ENCODE measurements at regions not wholly inside any gene's neighbourhood (a gene's known extent, or its start where the extent isn't known, plus 50 kb on each side); places are given as distances from the start of the nearest gene placed in this dataset.

DNA sequence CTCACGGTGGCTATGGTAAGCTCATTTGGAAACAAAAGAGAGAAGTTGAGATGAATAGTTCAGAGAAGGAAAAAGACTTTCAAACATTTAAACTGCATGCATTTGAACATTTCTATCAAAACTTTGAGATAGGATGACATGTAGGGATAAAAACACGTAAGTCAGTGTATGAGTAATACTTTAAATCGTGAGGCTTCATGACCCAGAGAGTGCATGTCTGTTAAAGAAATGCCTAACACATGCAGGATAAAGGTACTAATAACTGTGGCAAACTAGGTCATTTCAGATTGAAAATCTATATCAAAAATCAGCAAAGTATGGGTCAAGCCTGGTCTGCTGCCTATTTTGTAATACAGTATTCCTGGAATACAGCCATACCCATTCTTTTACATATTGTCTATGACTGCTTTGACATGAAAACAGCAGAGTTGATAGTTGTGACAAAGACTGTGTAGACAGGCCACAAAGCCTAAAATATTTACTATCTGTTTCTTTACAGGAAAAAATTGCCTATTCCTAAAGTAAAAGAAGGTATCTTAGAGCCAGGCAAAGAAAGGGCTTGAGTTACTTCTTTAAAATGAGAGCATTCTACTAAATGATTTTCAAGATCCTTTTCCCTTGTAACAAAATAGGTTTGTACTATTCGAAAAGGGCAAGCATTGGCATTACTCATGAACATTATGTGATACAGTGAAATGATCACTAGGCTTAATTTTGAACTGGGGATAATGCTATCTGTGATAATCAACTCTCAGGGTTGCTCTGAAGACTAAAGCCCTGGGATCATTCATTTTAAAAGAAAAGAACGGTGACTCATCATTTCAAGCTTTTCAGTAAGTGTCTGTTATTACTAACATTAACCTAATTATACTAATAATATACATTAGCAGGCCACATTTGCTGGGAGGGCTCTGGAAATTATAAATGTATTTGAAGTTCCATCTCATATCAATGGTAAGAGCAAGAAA is 185.9 kb downstream of the CRPPA start:
- intact Hi-C loops (cut with micrococcal nuclease): no loop called here
- dilution Hi-C loops (cut with HindIII; ENCODE audit: low sequenced_read_pairs, unreplicated experiment): no loop called here
- Histone ChIP-seq H2BK120ac (ENCODE audit: low read depth, low read length) (no peak overlapping the region), H3K4me2 (ENCODE audit: low read depth, low read length) (no peak overlapping the region), H2AK5ac (ENCODE audit: low read depth, low read length) (no peak overlapping the region), H3K14ac (replicated peaks; ENCODE audit: low read depth, low read length) (no peak overlapping the region), H3K27me3 (ENCODE audit: control insufficient read depth, insufficient read depth, low read length) (no peaks in the 10 kb centered on the region), H2BK20ac (ENCODE audit: low read depth, low read length) (no peak overlapping the region), H4K91ac (ENCODE audit: insufficient read depth, low read depth, low read length) (no peak overlapping the region), H3K4me1 (ENCODE audit: control insufficient read depth, insufficient read depth, low read length) (no peaks in the 10 kb centered on the region), H2AFZ (replicated peaks; ENCODE audit: low read length, poor library complexity) (no peak overlapping the region), H2BK15ac (ENCODE audit: low read depth, low read length) (no peak overlapping the region), H3K4ac (ENCODE audit: low read depth, low read length) (no peak overlapping the region), H3K9ac (ENCODE audit: low read depth, low read length) (no peak overlapping the region), H4K5ac (ENCODE audit: low read depth, low read length) (no peak overlapping the region), H3K4me3 (ENCODE audit: insufficient read depth, low read depth, low read length) (no peak overlapping the region), H2AK9ac (replicated peaks; ENCODE audit: low read depth, low read length, poor library complexity) (no peak overlapping the region), H4K20me1 (ENCODE audit: insufficient read depth, low read length) (no peaks in the 10 kb centered on the region), H3K9me1 (ENCODE audit: insufficient read depth, low read length) (no peaks in the 10 kb centered on the region), H3K23ac (ENCODE audit: low read depth, low read length) (no peak overlapping the region), H3K18ac (ENCODE audit: low read depth, low read length) (no peak overlapping the region), H3K79me1 (ENCODE audit: low read depth in 1 of 2, low read length in 2 of 2) (no peaks in the 10 kb centered on the region), H3K56ac (ENCODE audit: extremely low read depth, insufficient read depth, low read length) (no peak overlapping the region), H3K9me3 (ENCODE audit: control insufficient read depth, insufficient read depth, low read length) (peaks cover 5% of the 10 kb centered on the region), H2BK5ac (ENCODE audit: low read depth, low read length, poor library complexity, severe bottlenecking) (no peak overlapping the region), H3K36me3 (ENCODE audit: control insufficient read depth, insufficient read depth, low read length) (no peaks in the 10 kb centered on the region), H4K8ac (ENCODE audit: low read depth in 2 of 2, low read length in 2 of 2) (no peak overlapping the region), H3K27ac (ENCODE audit: insufficient read depth, low read length) (no peak overlapping the region)
- TF ChIP-seq POLR2A (IDR thresholded peaks at IDR 0.05; ENCODE audit: low read depth, low read length): no peak
- TF ChIP-seq MAFK (IDR thresholded peaks at IDR 0.05; ENCODE audit: low read depth, low read length): no peak
- no peak for TF ChIP-seq MXI1 (IDR thresholded peaks at IDR 0.05; ENCODE audit: borderline replicate concordance, low read depth, low read length)
- no peak for TF ChIP-seq SMC3 (IDR thresholded peaks at IDR 0.05; ENCODE audit: low read depth, low read length)
- TF ChIP-seq RCOR1 (IDR thresholded peaks at IDR 0.05; ENCODE audit: insufficient replicate concordance, low read length): no peak
- no peak for TF ChIP-seq MAZ (IDR thresholded peaks at IDR 0.05; ENCODE audit: borderline replicate concordance, low read depth, low read length)
- TF ChIP-seq, protein P1, sequence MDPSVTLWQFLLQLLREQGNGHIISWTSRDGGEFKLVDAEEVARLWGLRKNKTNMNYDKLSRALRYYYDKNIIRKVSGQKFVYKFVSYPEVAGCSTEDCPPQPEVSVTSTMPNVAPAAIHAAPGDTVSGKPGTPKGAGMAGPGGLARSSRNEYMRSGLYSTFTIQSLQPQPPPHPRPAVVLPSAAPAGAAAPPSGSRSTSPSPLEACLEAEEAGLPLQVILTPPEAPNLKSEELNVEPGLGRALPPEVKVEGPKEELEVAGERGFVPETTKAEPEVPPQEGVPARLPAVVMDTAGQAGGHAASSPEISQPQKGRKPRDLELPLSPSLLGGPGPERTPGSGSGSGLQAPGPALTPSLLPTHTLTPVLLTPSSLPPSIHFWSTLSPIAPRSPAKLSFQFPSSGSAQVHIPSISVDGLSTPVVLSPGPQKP (IDR thresholded peaks at IDR 0.05; ENCODE audit: borderline replicate concordance, low read depth, low read length): no peak
- TF ChIP-seq CEBPB (IDR thresholded peaks at IDR 0.05; ENCODE audit: low read depth, low read length): no peak
- ChIA-PET CTCF (interaction anchor here (0.6 kb wide), 1 partner anchor 932 kb away, joined by 3 read pairs; no protein-coding TSS in a partner anchor), POLR2A (ENCODE audit: unreplicated experiment) (interaction anchor here (0.8 kb wide), 1 partner anchor 137 kb away, joined by 4 read pairs; no protein-coding TSS in a partner anchor)
- WGBS, 2 experiments (ENCODE audit: extremely low coverage in 2 of 2, insufficient read length in 1 of 2): no CpG with 5 or more reads among the region's 5 CpGs
- in situ Hi-C loops (cut with MboI; ENCODE audit: low sequenced_read_pairs): no loop called here
- DNase-seq: no peak
- ATAC-seq (ENCODE audit: low read depth): no peak
- no TSS peak for BruUV-seq (replicated peaks)
